ENCODE measurements at regions not wholly inside any gene's neighbourhood (a gene's known extent, or its start where the extent isn't known, plus 50 kb on each side); places are given as distances from the start of the nearest gene placed in this dataset.

- TF ChIP-seq SUZ12 (IDR thresholded peaks at IDR 0.05): no peak
- TF ChIP-seq BHLHE40 (IDR thresholded peaks at IDR 0.05; ENCODE audit: borderline replicate concordance): no peak
- no peak for TF ChIP-seq SP1 (IDR thresholded peaks at IDR 0.05)
- TF ChIP-seq ARNT (IDR thresholded peaks at IDR 0.05): no peak
- no peak for TF ChIP-seq FOXK2 (IDR thresholded peaks at IDR 0.05)
- no peak for TF ChIP-seq LEF1 (IDR thresholded peaks at IDR 0.05; ENCODE audit: borderline replicate concordance)
- no peak for TF ChIP-seq ELF4 (IDR thresholded peaks at IDR 0.05)
- no peak for TF ChIP-seq FOXM1 (IDR thresholded peaks at IDR 0.05; ENCODE audit: borderline replicate concordance)
- TF ChIP-seq CTBP1 (IDR thresholded peaks at IDR 0.05; ENCODE audit: borderline replicate concordance): no peak
Observed at GRCh38 chr13:61709258-61709657, 293.6 kb upstream of the PCDH20 start.

Data from HEK293T (cell line).